Vagina (tissue), 2 donors: ENCODE measurements at regions not wholly inside any gene's neighbourhood (a gene's known extent, or its start where the extent isn't known, plus 50 kb on each side); places are given as distances from the start of the nearest gene placed in this dataset.

ENCODE experiments used
- DNase-seq, 2 donors: peaks; one replicate each; pipeline ENCODE4 v3.0.0-alpha.2; 2017; ENCODE audit errors: extremely low spot score in 2 of 2
- H3K27ac ChIP-seq: fragments of 200-600 bp; sonication (generic); one replicate; pipeline ENCODE4 v1.5.1; 2019
- H3K27me3 ChIP-seq: fragments of 200-600 bp; sonication (generic); one replicate; pipeline ENCODE4 v1.5.1; 2019
- H3K36me3 ChIP-seq, 2 donors: fragments of 200-600 bp; sonication (generic); one replicate each; pipeline ENCODE4 v1.5.1; 2017 to 2019
- H3K4me1 ChIP-seq: fragments of 200-600 bp; sonication (generic); one replicate; pipeline ENCODE4 v1.5.1; 2019
- H3K4me3 ChIP-seq, 2 donors: fragments of 200-600 bp; sonication (generic); 1 replicate in 1 of 2; 2 replicates in 1 of 2; pipeline ENCODE4 v1.5.1; 2016 to 2019
- H3K9me3 ChIP-seq: fragments of 200-600 bp; sonication (generic); one replicate; pipeline ENCODE4 v1.5.1; 2019
- POLR2A ChIP-seq, 2 donors: fragments of 450-650 bp; IDR thresholded peaks; one replicate each; pipeline ENCODE4 v1.6.1; 2017; ENCODE audit warnings: antibody characterized with exemption in 2 of 2, mild to moderate bottlenecking in 2 of 2, moderate library complexity in 2 of 2
- POLR2AphosphoS5 ChIP-seq, 2 donors: sonication (generic); formaldehyde crosslinking; IDR thresholded peaks; one replicate each; pipeline ENCODE4 v1.9.0; 2017; ENCODE audit warnings: antibody characterized with exemption in 2 of 2, mild to moderate bottlenecking in 2 of 2, low read depth in 1 of 2; ENCODE audit not compliant: insufficient read depth in 1 of 2
- intact Hi-C: fragments of 100-400 bp; cut with DNase I; formaldehyde crosslinking; loops from one replicate; pipeline ENCODE4 v1.15.1; 2023
- TF ChIP-seq, protein P1 (sequence below), 3 experiments: fragments of 450-650 bp in 2 of 3; fragments of 200-600 bp in 1 of 3; sonication (generic) in 1 of 3; IDR thresholded peaks; one replicate each; pipeline ENCODE4 v1.5.1; 2017 to 2019; ENCODE audit warnings: antibody characterized with exemption in 3 of 3, mild to moderate bottlenecking in 2 of 3, moderate library complexity in 2 of 3

- Histone ChIP-seq H3K4me1 (no peaks in the 10 kb centered on the region), H3K27ac (no peak overlapping the region), H3K27me3 (no peaks in the 10 kb centered on the region), H3K4me3 (no peak overlapping the region), H3K36me3 (no peaks in the 10 kb centered on the region), H3K9me3 (no peaks in the 10 kb centered on the region)
- no peak for DNase-seq
- intact Hi-C loops, result no loop called here
- TF ChIP-seq POLR2A (IDR thresholded peaks at IDR 0.05), result no peak
- TF ChIP-seq POLR2AphosphoS5 (IDR thresholded peaks at IDR 0.05; ENCODE audit: insufficient read depth in 1 of 2, low read depth in 1 of 2), result no peak
- TF ChIP-seq, protein P1, sequence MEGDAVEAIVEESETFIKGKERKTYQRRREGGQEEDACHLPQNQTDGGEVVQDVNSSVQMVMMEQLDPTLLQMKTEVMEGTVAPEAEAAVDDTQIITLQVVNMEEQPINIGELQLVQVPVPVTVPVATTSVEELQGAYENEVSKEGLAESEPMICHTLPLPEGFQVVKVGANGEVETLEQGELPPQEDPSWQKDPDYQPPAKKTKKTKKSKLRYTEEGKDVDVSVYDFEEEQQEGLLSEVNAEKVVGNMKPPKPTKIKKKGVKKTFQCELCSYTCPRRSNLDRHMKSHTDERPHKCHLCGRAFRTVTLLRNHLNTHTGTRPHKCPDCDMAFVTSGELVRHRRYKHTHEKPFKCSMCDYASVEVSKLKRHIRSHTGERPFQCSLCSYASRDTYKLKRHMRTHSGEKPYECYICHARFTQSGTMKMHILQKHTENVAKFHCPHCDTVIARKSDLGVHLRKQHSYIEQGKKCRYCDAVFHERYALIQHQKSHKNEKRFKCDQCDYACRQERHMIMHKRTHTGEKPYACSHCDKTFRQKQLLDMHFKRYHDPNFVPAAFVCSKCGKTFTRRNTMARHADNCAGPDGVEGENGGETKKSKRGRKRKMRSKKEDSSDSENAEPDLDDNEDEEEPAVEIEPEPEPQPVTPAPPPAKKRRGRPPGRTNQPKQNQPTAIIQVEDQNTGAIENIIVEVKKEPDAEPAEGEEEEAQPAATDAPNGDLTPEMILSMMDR (IDR thresholded peaks at IDR 0.05), result no peak
These were observed 1949.7 kb upstream of the PRR20A start for GRCh38 chr13:55190996-55191395.

- Histone ChIP-seq H3K9me3 (no peaks in the 10 kb centered on the region), H3K4me1 (no peaks in the 10 kb centered on the region), H3K27me3 (no peaks in the 10 kb centered on the region), H3K4me3 (no peak overlapping the region), H3K27ac (no peak overlapping the region), H3K36me3 (no peaks in the 10 kb centered on the region)
- intact Hi-C loops, result no loop called here
- TF ChIP-seq POLR2AphosphoS5 (IDR thresholded peaks at IDR 0.05; ENCODE audit: insufficient read depth in 1 of 2, low read depth in 1 of 2) (no peak), POLR2A (IDR thresholded peaks at IDR 0.05) (no peak)
- TF ChIP-seq, protein P1 (IDR thresholded peaks at IDR 0.05), result no peak
- no peak for DNase-seq
These were observed 1941.6 kb upstream of the PRR20A start for GRCh38 chr13:55199134-55199533.

DNA sequence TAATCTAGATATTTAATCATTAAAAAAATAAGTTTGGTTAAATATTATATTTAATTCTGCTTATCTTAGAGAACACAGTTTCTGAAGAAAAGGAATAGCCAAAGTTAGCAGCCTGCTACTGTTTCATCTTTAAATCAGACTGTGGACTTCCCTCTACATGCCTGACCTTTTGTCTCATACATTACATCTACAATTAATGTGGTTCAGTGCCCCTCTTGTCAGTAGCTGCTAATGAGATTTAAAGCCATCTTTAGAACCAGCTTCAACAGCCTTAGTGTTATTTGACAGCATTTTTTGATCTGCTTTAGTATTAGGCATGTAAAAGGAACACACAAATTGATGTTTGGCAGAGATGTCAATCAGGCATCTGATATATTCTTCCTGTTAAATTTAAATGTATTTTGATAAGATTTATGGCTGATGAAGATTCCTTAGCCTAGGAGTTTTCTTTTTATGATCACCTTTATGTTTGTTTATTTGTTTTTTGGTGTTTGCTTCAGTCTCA lies 1925.8 kb upstream of the PRR20A start:
- no peak overlapping the region for H3K27ac ChIP-seq
- no peak for DNase-seq
- H3K27me3 ChIP-seq, result no peaks in the 10 kb centered on the region
- no peak overlapping the region for H3K4me3 ChIP-seq
- intact Hi-C loops, result no loop called here
- no peaks in the 10 kb centered on the region for H3K4me1 ChIP-seq
- no peaks in the 10 kb centered on the region for H3K9me3 ChIP-seq
- no peak for TF ChIP-seq POLR2AphosphoS5 (IDR thresholded peaks at IDR 0.05; ENCODE audit: insufficient read depth in 1 of 2, low read depth in 1 of 2)
- TF ChIP-seq, protein P1 (IDR thresholded peaks at IDR 0.05), result no peak
- no peak for TF ChIP-seq POLR2A (IDR thresholded peaks at IDR 0.05)
- no peaks in the 10 kb centered on the region for H3K36me3 ChIP-seq

- no peak overlapping the region for H3K27ac ChIP-seq
- H3K4me3 ChIP-seq, result no peak overlapping the region
- DNase-seq, result no peak
- intact Hi-C loops, result no loop called here
- TF ChIP-seq POLR2AphosphoS5 (IDR thresholded peaks at IDR 0.05; ENCODE audit: insufficient read depth in 1 of 2, low read depth in 1 of 2) (no peak), POLR2A (IDR thresholded peaks at IDR 0.05) (no peak)
- TF ChIP-seq, protein P1 (IDR thresholded peaks at IDR 0.05), result no peak
- H3K4me1 ChIP-seq, result no peaks in the 10 kb centered on the region
- H3K9me3 ChIP-seq, result no peaks in the 10 kb centered on the region
- H3K36me3 ChIP-seq, result no peaks in the 10 kb centered on the region
- no peaks in the 10 kb centered on the region for H3K27me3 ChIP-seq
These were observed 1921.2 kb upstream of the PRR20A start for GRCh38 chr13:55219538-55219937.

- H3K27me3 ChIP-seq, result no peaks in the 10 kb centered on the region
- no peak overlapping the region for H3K27ac ChIP-seq
- H3K9me3 ChIP-seq, result no peaks in the 10 kb centered on the region
- H3K4me3 ChIP-seq, result no peak overlapping the region
- TF ChIP-seq, protein P1 (IDR thresholded peaks at IDR 0.05), result no peak
- TF ChIP-seq POLR2A (IDR thresholded peaks at IDR 0.05) (no peak), POLR2AphosphoS5 (IDR thresholded peaks at IDR 0.05; ENCODE audit: insufficient read depth in 1 of 2, low read depth in 1 of 2) (no peak)
- intact Hi-C loops, result no loop called here
- no peak for DNase-seq
- no peaks in the 10 kb centered on the region for H3K4me1 ChIP-seq
- H3K36me3 ChIP-seq, result no peaks in the 10 kb centered on the region
These were observed 1910.7 kb upstream of the PRR20A start for GRCh38 chr13:55229906-55230569.
